ENCODE measurements at regions not wholly inside any gene's neighbourhood (a gene's known extent, or its start where the extent isn't known, plus 50 kb on each side); places are given as distances from the start of the nearest gene placed in this dataset.

- Histone ChIP-seq H3K79me2 (ENCODE audit: insufficient read depth, low read length) (no peaks in the 10 kb centered on the region), H3K9me3 (ENCODE audit: low read length) (0 out of 2 replicates have a peak, but pooled peaks cover 3% of the 10 kb centered on the region), H3K9me2 (ENCODE audit: low read depth, low read length) (no peaks in the 10 kb centered on the region), H3K4me1 (ENCODE audit: insufficient read depth, low read length, severe bottlenecking) (no peaks in the 10 kb centered on the region), H3K36me3 (ENCODE audit: insufficient read depth, low read length) (no peaks in the 10 kb centered on the region), H3K27me3 (ENCODE audit: insufficient read depth, low read length) (no peaks in the 10 kb centered on the region), H2AFZ (ENCODE audit: low read length) (no peak overlapping the region), H3K4me3 (ENCODE audit: low read depth, low read length, poor library complexity, severe bottlenecking) (no peak overlapping the region), H3F3A (ENCODE audit: insufficient read depth, low read length) (no peaks in the 10 kb centered on the region), H3K27ac (ENCODE audit: low read depth, low read length, poor library complexity, severe bottlenecking) (no peak overlapping the region), H3K4me2 (ENCODE audit: low read length) (no peak overlapping the region), H4K20me1 (ENCODE audit: insufficient read depth, low read length) (no peaks in the 10 kb centered on the region), H3K9ac (ENCODE audit: low read length) (no peak overlapping the region)
- TF ChIP-seq CTCF (IDR thresholded peaks at IDR 0.05; ENCODE audit: low read length) (no peak), EZH2 (IDR thresholded peaks at IDR 0.05; ENCODE audit: borderline replicate concordance, low read length) (no peak)
Observed at GRCh38 chr18:48481092-48481491, 57.7 kb upstream of the CTIF start.

GRCh38 chr18:48479531-48479930 lies 59.3 kb upstream of the CTIF start:
- H3K9ac ChIP-seq (ENCODE audit: low read length): no peak overlapping the region
- H3K27me3 ChIP-seq (ENCODE audit: insufficient read depth, low read length): no peaks in the 10 kb centered on the region
- H3K79me2 ChIP-seq (ENCODE audit: insufficient read depth, low read length): no peaks in the 10 kb centered on the region
- no peak overlapping the region for H3K27ac ChIP-seq (ENCODE audit: low read depth, low read length, poor library complexity, severe bottlenecking)
- H4K20me1 ChIP-seq (ENCODE audit: insufficient read depth, low read length): no peaks in the 10 kb centered on the region
- no peaks in the 10 kb centered on the region for H3K9me2 ChIP-seq (ENCODE audit: low read depth, low read length)
- H3K4me2 ChIP-seq (ENCODE audit: low read length): no peak overlapping the region
- no peak overlapping the region for H2AFZ ChIP-seq (ENCODE audit: low read length)
- TF ChIP-seq CTCF (IDR thresholded peaks at IDR 0.05; ENCODE audit: low read length) (no peak), EZH2 (IDR thresholded peaks at IDR 0.05; ENCODE audit: borderline replicate concordance, low read length) (no peak)
- H3F3A ChIP-seq (ENCODE audit: insufficient read depth, low read length): no peaks in the 10 kb centered on the region
- no peaks in the 10 kb centered on the region for H3K4me1 ChIP-seq (ENCODE audit: insufficient read depth, low read length, severe bottlenecking)
- 0 out of 2 replicates have a peak, but pooled peaks cover 3% of the 10 kb centered on the region for H3K9me3 ChIP-seq (ENCODE audit: low read length)
- H3K36me3 ChIP-seq (ENCODE audit: insufficient read depth, low read length): no peaks in the 10 kb centered on the region
- no peak overlapping the region for H3K4me3 ChIP-seq (ENCODE audit: low read depth, low read length, poor library complexity, severe bottlenecking)

GRCh38 chr18:48477348-48477747 lies 61.5 kb upstream of the CTIF start:
- no peak overlapping the region for H3K4me3 ChIP-seq (ENCODE audit: low read depth, low read length, poor library complexity, severe bottlenecking)
- no peaks in the 10 kb centered on the region for H3K9me2 ChIP-seq (ENCODE audit: low read depth, low read length)
- H3K36me3 ChIP-seq (ENCODE audit: insufficient read depth, low read length): no peaks in the 10 kb centered on the region
- no peak overlapping the region for H2AFZ ChIP-seq (ENCODE audit: low read length)
- no peak overlapping the region for H3K27ac ChIP-seq (ENCODE audit: low read depth, low read length, poor library complexity, severe bottlenecking)
- no peak overlapping the region for H3K4me2 ChIP-seq (ENCODE audit: low read length)
- H3K9ac ChIP-seq (ENCODE audit: low read length): no peak overlapping the region
- no peaks in the 10 kb centered on the region for H3K79me2 ChIP-seq (ENCODE audit: insufficient read depth, low read length)
- H3K9me3 ChIP-seq (ENCODE audit: low read length): 0 out of 2 replicates have a peak, but pooled peaks cover 3% of the 10 kb centered on the region
- no peaks in the 10 kb centered on the region for H3F3A ChIP-seq (ENCODE audit: insufficient read depth, low read length)
- H3K4me1 ChIP-seq (ENCODE audit: insufficient read depth, low read length, severe bottlenecking): no peaks in the 10 kb centered on the region
- no peaks in the 10 kb centered on the region for H3K27me3 ChIP-seq (ENCODE audit: insufficient read depth, low read length)
- H4K20me1 ChIP-seq (ENCODE audit: insufficient read depth, low read length): no peaks in the 10 kb centered on the region
- TF ChIP-seq EZH2 (IDR thresholded peaks at IDR 0.05; ENCODE audit: borderline replicate concordance, low read length) (no peak), CTCF (IDR thresholded peaks at IDR 0.05; ENCODE audit: low read length) (no peak)
